ENCODE measurements at regions not wholly inside any gene's neighbourhood (a gene's known extent, or its start where the extent isn't known, plus 50 kb on each side); places are given as distances from the start of the nearest gene placed in this dataset.

DNA sequence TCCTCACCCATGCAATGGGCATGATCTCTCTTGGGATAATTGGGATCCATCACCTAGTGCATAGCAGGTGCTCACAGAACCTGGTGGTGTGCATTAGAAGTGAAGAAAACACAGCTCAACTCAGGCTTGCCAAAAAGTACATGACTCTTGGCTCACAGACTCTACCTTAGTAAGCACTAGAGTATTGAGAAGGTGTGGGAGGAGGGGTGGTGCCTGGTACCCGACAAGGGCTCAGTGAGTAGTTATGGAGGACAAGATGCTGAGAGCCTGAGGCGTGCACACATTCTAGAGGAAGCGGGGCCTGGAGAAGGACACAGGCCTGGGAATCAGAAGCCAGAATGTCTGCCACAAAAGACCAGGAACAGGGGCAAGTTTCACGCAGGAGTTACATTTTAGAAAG lies 100.3 kb upstream of the GRIK3 start:
- no peaks in the 10 kb centered on the region for H3K36me3 ChIP-seq (ENCODE audit: insufficient read depth, low read length)
- no peak overlapping the region for H3K9ac ChIP-seq (ENCODE audit: insufficient read length)
- H3K4me3 ChIP-seq = no peak overlapping the region
- no peaks in the 10 kb centered on the region for H3K9me3 ChIP-seq (ENCODE audit: low read depth, low read length)
- DNase-seq (ENCODE audit: low read depth, low spot score) = no peak
- no peak overlapping the region for H3K27ac ChIP-seq
- TF ChIP-seq POLR2AphosphoS5 (IDR thresholded peaks at IDR 0.05; ENCODE audit: borderline replicate concordance, low read depth, low read length) (no peak), FOXP2 (optimal IDR thresholded peaks at IDR 0.05; ENCODE audit: control extremely low read depth, extremely low read length, insufficient read depth) (no peak), EZH2 (IDR thresholded peaks at IDR 0.05) (no peak)

DNA sequence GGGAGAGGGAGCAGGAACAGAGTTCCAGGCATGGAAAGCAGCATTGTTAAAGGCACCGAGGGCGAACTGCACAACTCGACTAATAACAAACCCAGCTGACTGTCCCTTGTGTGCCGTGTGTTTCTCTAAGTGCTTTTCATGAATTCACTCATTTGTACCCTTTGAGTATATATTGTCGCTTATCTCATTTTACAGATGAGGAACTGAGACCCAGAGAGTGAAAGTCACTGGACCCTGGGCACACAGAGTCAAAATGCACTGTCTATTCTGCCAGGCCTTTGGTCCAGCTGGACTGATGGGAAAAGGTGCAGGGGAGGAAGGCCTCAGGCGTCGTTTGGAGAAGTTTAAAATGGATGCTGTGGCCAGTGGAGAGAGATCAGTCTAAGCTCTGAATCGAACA lies 100.7 kb upstream of the GRIK3 start:
- Histone ChIP-seq H3K27ac (no peak overlapping the region), H3K4me3 (no peak overlapping the region), H3K9ac (ENCODE audit: insufficient read length) (no peak overlapping the region), H3K9me3 (ENCODE audit: low read depth, low read length) (no peaks in the 10 kb centered on the region), H3K36me3 (ENCODE audit: insufficient read depth, low read length) (no peaks in the 10 kb centered on the region)
- TF ChIP-seq EZH2 (IDR thresholded peaks at IDR 0.05) = no peak
- no peak for TF ChIP-seq FOXP2 (optimal IDR thresholded peaks at IDR 0.05; ENCODE audit: control extremely low read depth, extremely low read length, insufficient read depth)
- no peak for TF ChIP-seq POLR2AphosphoS5 (IDR thresholded peaks at IDR 0.05; ENCODE audit: borderline replicate concordance, low read depth, low read length)
- no peak for DNase-seq (ENCODE audit: low read depth, low spot score)

DNA sequence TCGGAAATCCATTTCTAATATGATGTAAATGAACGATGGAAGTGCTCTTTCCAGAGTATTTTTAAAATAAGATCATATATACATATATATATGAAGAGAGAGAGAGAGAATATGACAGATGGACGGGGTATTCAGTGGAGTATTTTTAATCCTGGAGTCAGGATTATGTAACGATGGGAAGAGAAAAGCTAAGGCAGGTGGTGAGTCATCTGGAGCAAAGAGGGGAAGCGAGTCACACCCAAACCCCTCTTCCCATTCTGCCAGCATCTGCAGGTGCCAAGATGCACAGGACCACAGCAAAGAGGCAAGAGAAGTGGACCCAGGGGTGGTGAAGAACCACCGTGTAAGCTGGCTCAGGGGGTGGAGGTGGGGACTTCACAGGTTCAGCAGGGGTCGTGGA lies 102.7 kb upstream of the GRIK3 start:
- no peak for DNase-seq (ENCODE audit: low read depth, low spot score)
- no peak for TF ChIP-seq EZH2 (IDR thresholded peaks at IDR 0.05)
- TF ChIP-seq FOXP2 (optimal IDR thresholded peaks at IDR 0.05; ENCODE audit: control extremely low read depth, extremely low read length, insufficient read depth) = no peak
- no peak for TF ChIP-seq POLR2AphosphoS5 (IDR thresholded peaks at IDR 0.05; ENCODE audit: borderline replicate concordance, low read depth, low read length)

DNA sequence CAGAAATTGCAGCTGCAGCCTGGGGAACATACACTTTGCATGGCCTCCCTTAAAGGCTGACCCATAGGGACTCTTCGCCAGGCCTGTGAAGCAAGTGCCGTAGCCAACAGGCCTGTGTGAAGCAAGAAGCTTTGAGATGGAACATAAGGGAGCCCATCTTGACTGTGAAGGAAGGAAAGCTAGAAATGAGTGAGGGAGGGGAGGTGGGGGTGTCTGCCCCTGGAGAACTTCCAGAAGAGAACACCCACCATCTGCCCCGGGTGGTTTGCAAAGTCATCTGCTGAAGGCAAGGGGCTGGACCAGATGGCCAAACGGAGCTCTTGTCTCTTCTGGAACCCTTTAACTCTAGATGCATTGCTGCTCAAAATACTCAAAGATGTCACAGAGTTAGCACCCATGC lies 103.3 kb upstream of the GRIK3 start:
- H3K4me3 ChIP-seq = no peak overlapping the region
- no peak for DNase-seq (ENCODE audit: low read depth, low spot score)
- no peaks in the 10 kb centered on the region for H3K9me3 ChIP-seq (ENCODE audit: low read depth, low read length)
- TF ChIP-seq POLR2AphosphoS5 (IDR thresholded peaks at IDR 0.05; ENCODE audit: borderline replicate concordance, low read depth, low read length) (no peak), EZH2 (IDR thresholded peaks at IDR 0.05) (no peak), FOXP2 (optimal IDR thresholded peaks at IDR 0.05; ENCODE audit: control extremely low read depth, extremely low read length, insufficient read depth) (no peak)
- H3K9ac ChIP-seq (ENCODE audit: insufficient read length) = no peak overlapping the region
- H3K36me3 ChIP-seq (ENCODE audit: insufficient read depth, low read length) = no peaks in the 10 kb centered on the region
- H3K27ac ChIP-seq = no peak overlapping the region

More for the DNA sequence above, 102.7 kb upstream of the GRIK3 start:
- H3K9ac ChIP-seq (ENCODE audit: insufficient read length) = no peak overlapping the region
- no peak overlapping the region for H3K27ac ChIP-seq
- no peaks in the 10 kb centered on the region for H3K36me3 ChIP-seq (ENCODE audit: insufficient read depth, low read length)
- no peaks in the 10 kb centered on the region for H3K9me3 ChIP-seq (ENCODE audit: low read depth, low read length)
- H3K4me3 ChIP-seq = no peak overlapping the region

DNA sequence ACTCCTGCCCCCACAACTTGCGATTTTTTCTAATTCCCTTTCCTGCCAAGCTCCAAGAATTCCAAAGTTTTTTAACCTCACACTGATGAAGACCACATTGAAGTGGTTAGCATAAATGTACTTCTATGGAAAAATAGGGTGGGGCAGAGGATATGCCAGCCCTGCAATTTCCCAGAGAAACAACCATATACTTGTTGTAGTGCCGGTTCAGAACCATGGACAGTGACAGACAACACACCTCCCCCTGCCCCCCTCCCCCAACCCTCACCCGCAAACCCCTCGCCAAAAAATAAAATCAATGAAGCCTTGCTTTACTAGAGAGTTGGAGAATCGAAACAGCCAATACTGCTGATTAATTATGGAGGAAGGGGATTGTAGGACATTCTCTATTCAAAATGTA lies 109.5 kb upstream of the GRIK3 start:
- no peaks in the 10 kb centered on the region for H3K36me3 ChIP-seq (ENCODE audit: insufficient read depth, low read length)
- TF ChIP-seq EZH2 (IDR thresholded peaks at IDR 0.05) = no peak
- TF ChIP-seq POLR2AphosphoS5 (IDR thresholded peaks at IDR 0.05; ENCODE audit: borderline replicate concordance, low read depth, low read length) = no peak
- no peak overlapping the region for H3K9ac ChIP-seq (ENCODE audit: insufficient read length)
- H3K4me3 ChIP-seq = no peak overlapping the region
- no peak for DNase-seq (ENCODE audit: low read depth, low spot score)
- H3K9me3 ChIP-seq (ENCODE audit: low read depth, low read length) = no peaks in the 10 kb centered on the region
- H3K27ac ChIP-seq = no peak overlapping the region

DNA sequence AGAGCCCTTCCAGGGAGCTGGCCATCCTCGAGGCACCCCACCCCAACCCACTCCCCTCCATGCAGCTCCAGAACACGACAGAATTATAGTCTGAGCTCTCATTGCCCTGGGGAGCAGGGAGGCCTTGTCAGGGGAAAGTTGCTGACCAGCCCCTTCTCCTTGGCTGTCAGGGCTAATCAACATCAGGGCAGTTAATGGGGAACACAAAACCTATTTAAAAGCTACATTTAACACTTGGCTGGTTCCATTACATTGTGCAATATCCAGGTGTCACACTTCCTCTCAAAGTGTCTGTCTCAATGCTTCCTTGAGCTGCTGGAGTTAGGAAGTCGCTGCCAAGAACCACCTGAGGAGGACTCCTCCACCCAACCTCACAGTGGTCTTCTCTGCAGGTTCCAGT lies 111.8 kb upstream of the GRIK3 start:
- H3K9ac ChIP-seq (ENCODE audit: insufficient read length) = no peak overlapping the region
- H3K9me3 ChIP-seq (ENCODE audit: low read depth, low read length) = no peaks in the 10 kb centered on the region

DNA sequence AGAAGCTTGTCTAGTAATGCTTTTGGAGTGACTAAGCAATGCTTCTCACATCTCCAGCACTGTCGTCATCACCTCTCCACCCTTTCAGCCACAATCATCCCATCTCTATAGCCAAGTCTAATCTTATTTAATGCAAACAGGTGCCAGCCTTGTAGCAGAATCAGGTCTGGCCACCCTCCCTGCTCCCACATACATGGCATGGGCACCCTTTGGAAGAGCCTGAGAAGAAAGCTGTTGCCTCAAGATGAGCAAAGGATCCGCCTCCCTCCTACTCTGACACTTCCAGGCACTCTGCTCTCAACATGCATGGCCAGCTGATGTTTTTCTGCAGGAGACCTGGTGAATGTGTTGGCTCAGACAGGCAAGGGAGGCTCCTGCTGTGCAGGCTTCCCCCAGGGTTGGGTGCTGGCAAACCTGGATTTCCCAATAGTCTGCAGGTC lies 113.1 kb upstream of the GRIK3 start:
- H3K9me3 ChIP-seq (ENCODE audit: low read depth, low read length) = no peaks in the 10 kb centered on the region
- no peak for DNase-seq (ENCODE audit: low read depth, low spot score)
- no peak overlapping the region for H3K4me3 ChIP-seq
- H3K9ac ChIP-seq (ENCODE audit: insufficient read length) = no peak overlapping the region
- H3K36me3 ChIP-seq (ENCODE audit: insufficient read depth, low read length) = no peaks in the 10 kb centered on the region
- TF ChIP-seq POLR2AphosphoS5 (IDR thresholded peaks at IDR 0.05; ENCODE audit: borderline replicate concordance, low read depth, low read length) (no peak), EZH2 (IDR thresholded peaks at IDR 0.05) (no peak)
- no peak overlapping the region for H3K27ac ChIP-seq

More for the DNA sequence above, 111.8 kb upstream of the GRIK3 start:
- Histone ChIP-seq H3K4me3 (no peak overlapping the region), H3K27ac (no peak overlapping the region), H3K36me3 (ENCODE audit: insufficient read depth, low read length) (no peaks in the 10 kb centered on the region)
- no peak for TF ChIP-seq POLR2AphosphoS5 (IDR thresholded peaks at IDR 0.05; ENCODE audit: borderline replicate concordance, low read depth, low read length)
- no peak for TF ChIP-seq EZH2 (IDR thresholded peaks at IDR 0.05)
- no peak for TF ChIP-seq FOXP2 (optimal IDR thresholded peaks at IDR 0.05; ENCODE audit: control extremely low read depth, extremely low read length, insufficient read depth)
- DNase-seq (ENCODE audit: low read depth, low spot score) = no peak

DNA sequence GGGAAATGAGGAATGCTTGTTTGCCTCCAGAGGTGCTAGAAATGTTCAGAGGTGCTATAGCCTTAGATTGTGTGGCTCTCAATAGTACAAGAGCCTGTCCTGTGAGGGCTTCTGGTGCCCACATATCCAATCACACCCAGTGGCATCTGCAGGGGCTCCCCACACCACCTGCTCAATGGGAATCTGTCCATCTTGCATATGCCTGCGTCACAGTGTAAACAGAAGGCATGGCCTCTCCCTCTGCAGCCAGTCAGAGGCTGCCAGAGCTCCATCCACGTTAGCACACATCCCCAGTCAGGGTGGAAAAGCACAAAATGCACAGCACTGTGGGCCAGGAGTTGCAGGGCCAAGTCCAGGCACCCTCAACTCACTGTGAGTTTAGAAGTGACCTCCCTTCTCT lies 113.6 kb upstream of the GRIK3 start:
- H3K4me3 ChIP-seq = no peak overlapping the region
- no peaks in the 10 kb centered on the region for H3K9me3 ChIP-seq (ENCODE audit: low read depth, low read length)
- H3K36me3 ChIP-seq (ENCODE audit: insufficient read depth, low read length) = no peaks in the 10 kb centered on the region
- no peak for DNase-seq (ENCODE audit: low read depth, low spot score)
- no peak overlapping the region for H3K9ac ChIP-seq (ENCODE audit: insufficient read length)
- TF ChIP-seq FOXP2 (optimal IDR thresholded peaks at IDR 0.05; ENCODE audit: control extremely low read depth, extremely low read length, insufficient read depth) (no peak), EZH2 (IDR thresholded peaks at IDR 0.05) (no peak), POLR2AphosphoS5 (IDR thresholded peaks at IDR 0.05; ENCODE audit: borderline replicate concordance, low read depth, low read length) (no peak)
- no peak overlapping the region for H3K27ac ChIP-seq

DNA sequence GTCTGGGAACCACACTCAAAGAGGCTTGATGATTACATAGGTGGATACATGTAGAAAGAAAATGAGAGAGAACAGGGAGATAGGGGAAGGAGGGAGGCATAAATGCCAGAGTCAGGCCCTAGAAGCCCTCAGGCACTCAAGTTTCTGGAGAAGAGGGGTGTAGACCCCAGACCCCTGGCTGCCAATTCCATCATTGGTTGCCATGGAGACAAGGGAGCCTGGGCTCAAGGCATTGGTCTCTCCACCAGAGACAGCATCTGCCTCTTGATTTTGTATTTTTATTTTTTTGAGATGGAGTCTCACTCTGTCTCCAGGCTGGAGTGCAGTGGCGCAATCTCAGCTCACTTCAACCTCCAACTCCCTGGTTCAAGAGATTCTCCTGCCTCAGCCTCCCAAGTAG lies 114.3 kb upstream of the GRIK3 start:
- TF ChIP-seq FOXP2 (optimal IDR thresholded peaks at IDR 0.05; ENCODE audit: control extremely low read depth, extremely low read length, insufficient read depth) (no peak), POLR2AphosphoS5 (IDR thresholded peaks at IDR 0.05; ENCODE audit: borderline replicate concordance, low read depth, low read length) (no peak), EZH2 (IDR thresholded peaks at IDR 0.05) (no peak)
- Histone ChIP-seq H3K9me3 (ENCODE audit: low read depth, low read length) (no peaks in the 10 kb centered on the region), H3K4me3 (no peak overlapping the region), H3K9ac (ENCODE audit: insufficient read length) (no peak overlapping the region), H3K27ac (no peak overlapping the region), H3K36me3 (ENCODE audit: insufficient read depth, low read length) (no peaks in the 10 kb centered on the region)
- DNase-seq (ENCODE audit: low read depth, low spot score) = no peak
